KMS-11 (cell line): ENCODE measurements at regions not wholly inside any gene's neighbourhood (a gene's known extent, or its start where the extent isn't known, plus 50 kb on each side); places are given as distances from the start of the nearest gene placed in this dataset.

Source experiments
- H2AFZ ChIP-seq: fragments of 200-600 bp; sonication (generic); 2 replicates; pipeline ENCODE4 v1.6.1; 2016; ENCODE audit warnings: antibody characterized with exemption, mixed run types, low read depth
- H3K27ac ChIP-seq: fragments of 200-600 bp; sonication (generic); 2 replicates; pipeline ENCODE4 v1.6.1; 2016; ENCODE audit warnings: mild to moderate bottlenecking, mixed run types
- H3K27me3 ChIP-seq: fragments of 200-600 bp; sonication (generic); 2 replicates; pipeline ENCODE4 v1.6.1; 2017; ENCODE audit warnings: mild to moderate bottlenecking, low read depth, mixed run types, moderate library complexity; ENCODE audit not compliant: insufficient read depth
- H3K36me3 ChIP-seq: fragments of 200-600 bp; sonication (generic); 2 replicates; pipeline ENCODE4 v1.6.1; 2017; ENCODE audit warnings: mild to moderate bottlenecking, mixed run types; ENCODE audit not compliant: insufficient read depth
- H3K4me1 ChIP-seq: fragments of 200-600 bp; sonication (generic); 2 replicates; pipeline ENCODE4 v1.6.1; 2016; ENCODE audit warnings: mild to moderate bottlenecking, low read depth, mixed run types; ENCODE audit not compliant: poor library complexity, severe bottlenecking
- H3K4me2 ChIP-seq: fragments of 200-600 bp; sonication (generic); 2 replicates; pipeline ENCODE4 v1.7.0; 2016; ENCODE audit warnings: mild to moderate bottlenecking, mixed run types
- H3K4me3 ChIP-seq: fragments of 200-600 bp; sonication (generic); IDR thresholded peaks from 2 replicates; pipeline ENCODE4 v1.6.1; 2017; ENCODE audit warnings: low read depth, low read length, mixed read lengths; ENCODE audit not compliant: insufficient read depth
- H3K79me2 ChIP-seq: fragments of 200-600 bp; sonication (generic); 2 replicates; pipeline ENCODE4 v1.6.1; 2016; ENCODE audit warnings: low read depth, mixed run types; ENCODE audit not compliant: insufficient read depth
- H3K9ac ChIP-seq: fragments of 200-600 bp; sonication (generic); 2 replicates; pipeline ENCODE4 v1.6.1; 2016; ENCODE audit warnings: mild to moderate bottlenecking, mixed run types
- H4K20me1 ChIP-seq: fragments of 200-600 bp; sonication (generic); 2 replicates; pipeline ENCODE4 v1.6.1; 2016; ENCODE audit warnings: mild to moderate bottlenecking, mixed run types; ENCODE audit not compliant: insufficient read depth
- TF ChIP-seq, protein P1 (sequence below): fragments of 200-600 bp; sonication (generic); conservative IDR thresholded peaks from 2 replicates; pipeline ENCODE4 v1.6.1; 2017; ENCODE audit warnings: low read depth, mild to moderate bottlenecking, antibody characterized with exemption, low read length, moderate library complexity, mixed read lengths

DNA sequence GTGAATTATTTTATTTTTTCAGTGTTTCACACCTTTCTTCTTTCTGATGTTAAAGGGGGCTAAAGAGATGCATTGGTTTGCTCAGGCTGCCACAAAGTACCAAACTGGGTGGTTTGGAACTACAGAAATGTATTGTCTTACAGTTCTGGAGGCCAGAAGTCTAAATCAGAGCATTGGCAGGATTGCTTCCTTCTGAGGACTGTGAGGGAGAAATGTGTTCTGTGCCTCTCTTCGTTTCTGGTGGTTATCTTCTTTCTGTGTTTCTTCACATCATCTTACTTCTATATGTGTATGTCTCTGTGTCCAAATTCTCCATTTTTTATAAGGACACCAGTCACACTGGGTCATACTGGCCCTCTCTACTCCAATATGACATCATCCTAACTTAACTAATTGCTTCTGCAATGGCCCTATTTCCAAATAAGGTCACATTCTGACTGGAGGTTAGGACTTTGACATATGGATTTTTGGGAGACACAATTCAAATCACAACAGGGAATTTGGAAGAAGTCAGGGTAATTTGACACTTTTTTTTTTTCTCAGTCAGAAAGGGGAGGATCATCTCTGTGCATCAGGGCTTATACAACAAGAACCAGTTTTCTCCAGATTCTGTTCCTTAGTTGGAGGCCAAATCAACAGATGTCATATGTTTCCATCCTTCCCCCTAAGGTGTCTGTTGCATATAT is 188.2 kb downstream of the KCNRG start:
- no peak overlapping the region for H3K9ac ChIP-seq
- H3K79me2 ChIP-seq: no peaks in the 10 kb centered on the region
- H3K4me1 ChIP-seq: no peaks in the 10 kb centered on the region
- H3K27ac ChIP-seq: no peak overlapping the region
- H2AFZ ChIP-seq: no peak overlapping the region
- H3K4me2 ChIP-seq: no peak overlapping the region
- H3K4me3 ChIP-seq: no peak overlapping the region
- no peaks in the 10 kb centered on the region for H3K27me3 ChIP-seq
- no peaks in the 10 kb centered on the region for H4K20me1 ChIP-seq
- no peaks in the 10 kb centered on the region for H3K36me3 ChIP-seq
- TF ChIP-seq, protein P1, sequence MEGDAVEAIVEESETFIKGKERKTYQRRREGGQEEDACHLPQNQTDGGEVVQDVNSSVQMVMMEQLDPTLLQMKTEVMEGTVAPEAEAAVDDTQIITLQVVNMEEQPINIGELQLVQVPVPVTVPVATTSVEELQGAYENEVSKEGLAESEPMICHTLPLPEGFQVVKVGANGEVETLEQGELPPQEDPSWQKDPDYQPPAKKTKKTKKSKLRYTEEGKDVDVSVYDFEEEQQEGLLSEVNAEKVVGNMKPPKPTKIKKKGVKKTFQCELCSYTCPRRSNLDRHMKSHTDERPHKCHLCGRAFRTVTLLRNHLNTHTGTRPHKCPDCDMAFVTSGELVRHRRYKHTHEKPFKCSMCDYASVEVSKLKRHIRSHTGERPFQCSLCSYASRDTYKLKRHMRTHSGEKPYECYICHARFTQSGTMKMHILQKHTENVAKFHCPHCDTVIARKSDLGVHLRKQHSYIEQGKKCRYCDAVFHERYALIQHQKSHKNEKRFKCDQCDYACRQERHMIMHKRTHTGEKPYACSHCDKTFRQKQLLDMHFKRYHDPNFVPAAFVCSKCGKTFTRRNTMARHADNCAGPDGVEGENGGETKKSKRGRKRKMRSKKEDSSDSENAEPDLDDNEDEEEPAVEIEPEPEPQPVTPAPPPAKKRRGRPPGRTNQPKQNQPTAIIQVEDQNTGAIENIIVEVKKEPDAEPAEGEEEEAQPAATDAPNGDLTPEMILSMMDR: no peak

DNA sequence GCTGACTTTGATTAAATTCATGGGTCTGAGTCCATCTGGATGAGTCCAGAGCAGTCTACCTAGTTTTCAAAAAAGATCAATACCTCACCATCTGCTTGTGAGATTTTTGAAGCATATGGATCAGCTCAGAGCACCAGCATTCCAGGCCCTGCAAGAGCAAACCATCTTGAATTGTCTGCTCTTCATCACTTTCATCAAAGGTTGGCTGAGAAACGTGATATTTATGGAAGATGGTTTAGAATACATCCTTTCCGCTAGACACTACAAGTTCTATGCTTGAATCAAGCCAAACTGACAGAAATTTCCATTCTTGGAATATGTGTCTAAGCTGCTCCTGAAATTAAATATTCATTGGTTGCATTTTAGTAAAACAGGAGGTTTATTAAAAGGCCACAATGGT is 190.3 kb downstream of the KCNRG start:
- Histone ChIP-seq H2AFZ (no peak overlapping the region), H3K4me3 (no peak overlapping the region), H3K27me3 (no peaks in the 10 kb centered on the region), H3K4me1 (no peaks in the 10 kb centered on the region), H3K27ac (no peak overlapping the region), H3K4me2 (no peak overlapping the region), H3K9ac (no peak overlapping the region), H3K36me3 (no peaks in the 10 kb centered on the region), H3K79me2 (no peaks in the 10 kb centered on the region), H4K20me1 (no peaks in the 10 kb centered on the region)
- TF ChIP-seq, protein P1: no peak

DNA sequence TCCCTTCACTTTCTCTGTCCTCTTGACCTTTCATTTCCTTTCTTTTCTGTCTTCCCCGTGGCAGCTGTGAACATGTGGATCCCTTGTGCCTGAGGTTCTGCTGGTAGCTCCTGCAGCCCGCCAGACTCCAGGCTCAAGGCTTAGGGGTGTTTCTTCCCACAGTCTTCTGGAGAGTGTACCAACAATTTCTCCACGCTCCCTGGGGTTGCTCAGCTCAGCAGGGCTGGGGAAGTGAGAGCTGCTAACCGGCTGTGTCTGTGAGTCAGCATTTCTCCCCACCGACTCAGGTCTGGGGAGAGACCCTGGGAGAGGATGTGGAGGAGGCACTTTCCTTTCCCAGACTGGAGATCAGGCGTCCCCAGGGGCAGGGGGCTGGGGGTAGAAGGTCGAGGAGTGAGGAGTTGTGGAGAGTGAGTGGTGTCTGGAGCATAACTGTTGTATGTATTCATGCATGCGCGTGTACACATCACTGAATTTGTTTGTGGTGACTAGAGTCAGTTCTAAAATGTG is 193.6 kb downstream of the KCNRG start:
- Histone ChIP-seq H3K27me3 (no peaks in the 10 kb centered on the region), H3K4me1 (no peaks in the 10 kb centered on the region), H2AFZ (no peak overlapping the region), H3K4me2 (no peak overlapping the region), H3K79me2 (no peaks in the 10 kb centered on the region), H4K20me1 (no peaks in the 10 kb centered on the region), H3K27ac (no peak overlapping the region), H3K36me3 (no peaks in the 10 kb centered on the region), H3K4me3 (no peak overlapping the region), H3K9ac (no peak overlapping the region)
- TF ChIP-seq, protein P1: no peak

DNA sequence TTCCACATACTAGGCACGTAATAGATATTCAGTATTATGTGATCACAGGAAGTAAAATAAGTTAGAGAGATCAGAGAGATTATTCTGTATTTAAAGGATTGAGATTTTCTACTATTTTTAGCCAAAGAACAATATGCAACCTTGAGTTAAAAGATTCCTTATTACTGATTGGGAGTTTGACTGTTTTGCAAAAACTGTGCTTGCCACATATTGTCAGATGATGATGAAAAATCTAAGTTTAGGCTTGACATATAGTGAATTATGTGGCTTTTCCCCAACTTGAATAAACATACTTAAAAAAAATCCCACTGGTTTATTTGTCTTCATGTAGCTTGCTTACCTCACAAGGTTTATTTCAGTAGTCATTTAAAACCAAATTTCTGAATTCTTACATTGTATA is 194.4 kb downstream of the KCNRG start:
- Histone ChIP-seq H3K27ac (no peak overlapping the region), H4K20me1 (no peaks in the 10 kb centered on the region), H3K27me3 (no peaks in the 10 kb centered on the region), H3K9ac (no peak overlapping the region), H3K79me2 (no peaks in the 10 kb centered on the region), H3K4me1 (no peaks in the 10 kb centered on the region), H3K4me3 (no peak overlapping the region), H3K36me3 (no peaks in the 10 kb centered on the region), H3K4me2 (no peak overlapping the region), H2AFZ (no peak overlapping the region)
- TF ChIP-seq, protein P1: no peak
